ENCODE measurements at regions not wholly inside any gene's neighbourhood (a gene's known extent, or its start where the extent isn't known, plus 50 kb on each side); places are given as distances from the start of the nearest gene placed in this dataset.

DNA sequence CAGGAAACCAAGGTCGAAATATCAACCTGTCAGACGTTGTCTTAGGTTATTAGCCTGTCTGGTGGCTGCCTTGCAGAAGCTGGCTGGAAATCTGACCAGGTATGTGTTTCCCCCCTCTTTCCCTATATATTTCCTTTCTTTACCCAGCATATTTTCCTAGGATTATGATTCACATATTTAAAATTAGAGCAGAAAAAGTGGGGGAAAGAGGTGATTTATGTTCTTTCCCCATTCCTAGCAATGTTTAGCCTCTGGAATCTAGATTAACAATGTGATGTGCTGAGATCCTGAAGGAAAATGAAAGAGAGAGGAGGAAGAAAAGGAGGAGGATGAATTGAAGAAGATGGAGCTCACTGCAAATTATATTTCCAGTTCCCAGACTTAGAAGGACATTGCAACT is 421.4 kb upstream of the AUTS2 start:
- TF ChIP-seq, protein P1, sequence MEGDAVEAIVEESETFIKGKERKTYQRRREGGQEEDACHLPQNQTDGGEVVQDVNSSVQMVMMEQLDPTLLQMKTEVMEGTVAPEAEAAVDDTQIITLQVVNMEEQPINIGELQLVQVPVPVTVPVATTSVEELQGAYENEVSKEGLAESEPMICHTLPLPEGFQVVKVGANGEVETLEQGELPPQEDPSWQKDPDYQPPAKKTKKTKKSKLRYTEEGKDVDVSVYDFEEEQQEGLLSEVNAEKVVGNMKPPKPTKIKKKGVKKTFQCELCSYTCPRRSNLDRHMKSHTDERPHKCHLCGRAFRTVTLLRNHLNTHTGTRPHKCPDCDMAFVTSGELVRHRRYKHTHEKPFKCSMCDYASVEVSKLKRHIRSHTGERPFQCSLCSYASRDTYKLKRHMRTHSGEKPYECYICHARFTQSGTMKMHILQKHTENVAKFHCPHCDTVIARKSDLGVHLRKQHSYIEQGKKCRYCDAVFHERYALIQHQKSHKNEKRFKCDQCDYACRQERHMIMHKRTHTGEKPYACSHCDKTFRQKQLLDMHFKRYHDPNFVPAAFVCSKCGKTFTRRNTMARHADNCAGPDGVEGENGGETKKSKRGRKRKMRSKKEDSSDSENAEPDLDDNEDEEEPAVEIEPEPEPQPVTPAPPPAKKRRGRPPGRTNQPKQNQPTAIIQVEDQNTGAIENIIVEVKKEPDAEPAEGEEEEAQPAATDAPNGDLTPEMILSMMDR (conservative IDR thresholded peaks at IDR 0.05 in 1 of 2, IDR thresholded peaks at IDR 0.05 in 1 of 2; ENCODE audit: low read depth in 1 of 2, low read length in 2 of 2): no peak
- no peak for TF ChIP-seq EZH2 (IDR thresholded peaks at IDR 0.05; ENCODE audit: low read length, missing control alignments)

All from fibroblast of lung (primary cell).